ENCODE measurements at regions not wholly inside any gene's neighbourhood (a gene's known extent, or its start where the extent isn't known, plus 50 kb on each side); places are given as distances from the start of the nearest gene placed in this dataset.

DNA sequence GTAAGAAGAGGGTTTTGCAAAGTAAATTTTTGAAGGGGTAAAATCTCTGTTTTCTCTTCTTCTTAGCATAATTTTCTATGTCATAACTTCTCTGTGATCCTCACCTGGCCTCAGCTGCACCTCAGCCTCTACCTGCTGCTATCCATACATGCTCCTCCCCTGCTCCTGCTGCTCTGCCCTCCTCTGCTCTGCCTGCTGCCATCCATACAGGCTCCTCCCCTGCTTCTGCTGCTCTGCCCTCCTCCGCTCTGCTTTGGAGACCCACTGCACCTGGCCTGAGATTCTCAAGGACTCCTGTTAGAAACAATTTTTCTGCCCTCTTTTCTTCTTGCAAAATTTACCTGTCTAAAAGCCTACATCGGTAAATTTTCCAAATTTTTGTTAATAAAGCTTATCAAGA is 388.6 kb upstream of the PITX2 start:
- ATAC-seq (no peak), DNase-seq (ENCODE audit: low read depth, low spot score) (no peak)
- TF ChIP-seq POLR2AphosphoS5 (IDR thresholded peaks at IDR 0.05; ENCODE audit: low read depth, low read length) (no peak), SIN3A (IDR thresholded peaks at IDR 0.05; ENCODE audit: borderline replicate concordance, insufficient read depth, low read depth, low read length) (no peak), TCF7L2 (IDR thresholded peaks at IDR 0.05; ENCODE audit: low read depth, low read length) (no peak)
- TF ChIP-seq, protein P1, sequence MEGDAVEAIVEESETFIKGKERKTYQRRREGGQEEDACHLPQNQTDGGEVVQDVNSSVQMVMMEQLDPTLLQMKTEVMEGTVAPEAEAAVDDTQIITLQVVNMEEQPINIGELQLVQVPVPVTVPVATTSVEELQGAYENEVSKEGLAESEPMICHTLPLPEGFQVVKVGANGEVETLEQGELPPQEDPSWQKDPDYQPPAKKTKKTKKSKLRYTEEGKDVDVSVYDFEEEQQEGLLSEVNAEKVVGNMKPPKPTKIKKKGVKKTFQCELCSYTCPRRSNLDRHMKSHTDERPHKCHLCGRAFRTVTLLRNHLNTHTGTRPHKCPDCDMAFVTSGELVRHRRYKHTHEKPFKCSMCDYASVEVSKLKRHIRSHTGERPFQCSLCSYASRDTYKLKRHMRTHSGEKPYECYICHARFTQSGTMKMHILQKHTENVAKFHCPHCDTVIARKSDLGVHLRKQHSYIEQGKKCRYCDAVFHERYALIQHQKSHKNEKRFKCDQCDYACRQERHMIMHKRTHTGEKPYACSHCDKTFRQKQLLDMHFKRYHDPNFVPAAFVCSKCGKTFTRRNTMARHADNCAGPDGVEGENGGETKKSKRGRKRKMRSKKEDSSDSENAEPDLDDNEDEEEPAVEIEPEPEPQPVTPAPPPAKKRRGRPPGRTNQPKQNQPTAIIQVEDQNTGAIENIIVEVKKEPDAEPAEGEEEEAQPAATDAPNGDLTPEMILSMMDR (IDR thresholded peaks at IDR 0.05): no peak
- TF ChIP-seq, protein P2, sequence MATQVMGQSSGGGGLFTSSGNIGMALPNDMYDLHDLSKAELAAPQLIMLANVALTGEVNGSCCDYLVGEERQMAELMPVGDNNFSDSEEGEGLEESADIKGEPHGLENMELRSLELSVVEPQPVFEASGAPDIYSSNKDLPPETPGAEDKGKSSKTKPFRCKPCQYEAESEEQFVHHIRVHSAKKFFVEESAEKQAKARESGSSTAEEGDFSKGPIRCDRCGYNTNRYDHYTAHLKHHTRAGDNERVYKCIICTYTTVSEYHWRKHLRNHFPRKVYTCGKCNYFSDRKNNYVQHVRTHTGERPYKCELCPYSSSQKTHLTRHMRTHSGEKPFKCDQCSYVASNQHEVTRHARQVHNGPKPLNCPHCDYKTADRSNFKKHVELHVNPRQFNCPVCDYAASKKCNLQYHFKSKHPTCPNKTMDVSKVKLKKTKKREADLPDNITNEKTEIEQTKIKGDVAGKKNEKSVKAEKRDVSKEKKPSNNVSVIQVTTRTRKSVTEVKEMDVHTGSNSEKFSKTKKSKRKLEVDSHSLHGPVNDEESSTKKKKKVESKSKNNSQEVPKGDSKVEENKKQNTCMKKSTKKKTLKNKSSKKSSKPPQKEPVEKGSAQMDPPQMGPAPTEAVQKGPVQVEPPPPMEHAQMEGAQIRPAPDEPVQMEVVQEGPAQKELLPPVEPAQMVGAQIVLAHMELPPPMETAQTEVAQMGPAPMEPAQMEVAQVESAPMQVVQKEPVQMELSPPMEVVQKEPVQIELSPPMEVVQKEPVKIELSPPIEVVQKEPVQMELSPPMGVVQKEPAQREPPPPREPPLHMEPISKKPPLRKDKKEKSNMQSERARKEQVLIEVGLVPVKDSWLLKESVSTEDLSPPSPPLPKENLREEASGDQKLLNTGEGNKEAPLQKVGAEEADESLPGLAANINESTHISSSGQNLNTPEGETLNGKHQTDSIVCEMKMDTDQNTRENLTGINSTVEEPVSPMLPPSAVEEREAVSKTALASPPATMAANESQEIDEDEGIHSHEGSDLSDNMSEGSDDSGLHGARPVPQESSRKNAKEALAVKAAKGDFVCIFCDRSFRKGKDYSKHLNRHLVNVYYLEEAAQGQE (IDR thresholded peaks at IDR 0.05; ENCODE audit: insufficient read depth in 1 of 2, low read depth in 2 of 2, low read length in 1 of 2): no peak
- Histone ChIP-seq H3K9me3 (ENCODE audit: control insufficient read depth, insufficient read depth, low read depth, low read length) (no peaks in the 10 kb centered on the region), H3K27me3 (ENCODE audit: control insufficient read depth, insufficient read depth, low read length) (no peaks in the 10 kb centered on the region), H3K4me3 (ENCODE audit: low read depth in 2 of 2, low read length in 2 of 2) (no peak overlapping the region), H3K4me1 (ENCODE audit: control insufficient read depth, insufficient read depth, low read length) (no peaks in the 10 kb centered on the region), H3K36me3 (ENCODE audit: control insufficient read depth, insufficient read depth, low read length) (no peaks in the 10 kb centered on the region), H3K27ac (ENCODE audit: low read length) (no peak overlapping the region)
- CTCF ChIA-PET: no interaction called here
- POLR2A ChIA-PET: no interaction called here
- in situ Hi-C loops (cut with HindIII; ENCODE audit: low pct_unique_long_range_greater_than_20kb, low sequenced_read_pairs): no loop called here
- BruUV-seq (replicated peaks): no TSS peak
- intact Hi-C loops (cut with micrococcal nuclease; ENCODE audit: unreplicated experiment): no loop called here

DNA sequence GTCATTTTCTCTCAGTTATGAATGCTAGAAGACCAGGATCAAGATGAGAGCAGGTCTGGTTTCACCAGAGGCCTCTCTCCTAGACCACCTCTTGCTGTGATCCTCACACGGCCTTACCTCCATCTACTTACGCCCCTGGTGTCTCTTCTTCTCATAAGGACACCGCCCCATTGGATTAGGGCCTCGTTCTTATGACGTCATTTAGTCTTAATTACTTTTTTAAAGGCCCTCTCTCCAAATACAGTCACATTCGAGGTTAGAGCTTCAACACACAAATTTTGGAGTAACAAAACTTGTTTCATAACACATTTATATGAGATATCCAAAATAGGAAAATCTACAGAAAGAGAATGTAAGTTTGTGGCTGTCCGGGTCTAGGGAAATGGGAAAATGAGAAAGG is 391.0 kb upstream of the PITX2 start:
- ATAC-seq: no peak
- TF ChIP-seq TCF7L2 (IDR thresholded peaks at IDR 0.05; ENCODE audit: low read depth, low read length) (no peak), POLR2AphosphoS5 (IDR thresholded peaks at IDR 0.05; ENCODE audit: low read depth, low read length) (no peak), SIN3A (IDR thresholded peaks at IDR 0.05; ENCODE audit: borderline replicate concordance, insufficient read depth, low read depth, low read length) (no peak)
- TF ChIP-seq, protein P1 (IDR thresholded peaks at IDR 0.05): no peak
- TF ChIP-seq, protein P2 (IDR thresholded peaks at IDR 0.05; ENCODE audit: insufficient read depth in 1 of 2, low read depth in 2 of 2, low read length in 1 of 2): no peak
- CTCF ChIA-PET: no interaction called here

More for the DNA sequence above, 391.0 kb upstream of the PITX2 start:
- in situ Hi-C loops (cut with HindIII; ENCODE audit: low pct_unique_long_range_greater_than_20kb, low sequenced_read_pairs) (no loop called here), intact Hi-C loops (cut with micrococcal nuclease; ENCODE audit: unreplicated experiment) (no loop called here)
- no peak for DNase-seq (ENCODE audit: low read depth, low spot score)
- POLR2A ChIA-PET: no interaction called here
- no peak overlapping the region for H3K27ac ChIP-seq (ENCODE audit: low read length)
- no peaks in the 10 kb centered on the region for H3K9me3 ChIP-seq (ENCODE audit: control insufficient read depth, insufficient read depth, low read depth, low read length)
- no peaks in the 10 kb centered on the region for H3K4me1 ChIP-seq (ENCODE audit: control insufficient read depth, insufficient read depth, low read length)
- H3K36me3 ChIP-seq (ENCODE audit: control insufficient read depth, insufficient read depth, low read length): no peaks in the 10 kb centered on the region
- no TSS peak for BruUV-seq (replicated peaks)
- H3K4me3 ChIP-seq (ENCODE audit: low read depth in 2 of 2, low read length in 2 of 2): no peak overlapping the region
- no peaks in the 10 kb centered on the region for H3K27me3 ChIP-seq (ENCODE audit: control insufficient read depth, insufficient read depth, low read length)
